ENCODE measurements at regions not wholly inside any gene's neighbourhood (a gene's known extent, or its start where the extent isn't known, plus 50 kb on each side); places are given as distances from the start of the nearest gene placed in this dataset.

- Histone ChIP-seq H3K27ac (ENCODE audit: low read length) (no peak overlapping the region), H3K4me1 (ENCODE audit: control insufficient read depth, insufficient read depth, low read length) (no peaks in the 10 kb centered on the region), H3K36me3 (ENCODE audit: control insufficient read depth, insufficient read depth, low read length) (no peaks in the 10 kb centered on the region), H3K9me3 (ENCODE audit: control insufficient read depth, insufficient read depth, low read length) (no peaks in the 10 kb centered on the region), H3K27me3 (ENCODE audit: control insufficient read depth, insufficient read depth, low read length) (no peaks in the 10 kb centered on the region), H3K4me3 (ENCODE audit: low read length) (no peak overlapping the region)
- ATAC-seq (no peak), DNase-seq (no peak)
- Mint-ChIP-seq H3K36me3 (no peaks in the 10 kb centered on the region), H3K4me1 (no peaks in the 10 kb centered on the region), H3K9me3 (no peaks in the 10 kb centered on the region), H3K4me3 (no peak overlapping the region), H3K27ac (no peak overlapping the region), H3K27me3 (ENCODE audit: low read depth in 2 of 2) (peaks cover 0 to 2% of the 10 kb centered on the region in 2 donors)
- TF ChIP-seq, protein P1, sequence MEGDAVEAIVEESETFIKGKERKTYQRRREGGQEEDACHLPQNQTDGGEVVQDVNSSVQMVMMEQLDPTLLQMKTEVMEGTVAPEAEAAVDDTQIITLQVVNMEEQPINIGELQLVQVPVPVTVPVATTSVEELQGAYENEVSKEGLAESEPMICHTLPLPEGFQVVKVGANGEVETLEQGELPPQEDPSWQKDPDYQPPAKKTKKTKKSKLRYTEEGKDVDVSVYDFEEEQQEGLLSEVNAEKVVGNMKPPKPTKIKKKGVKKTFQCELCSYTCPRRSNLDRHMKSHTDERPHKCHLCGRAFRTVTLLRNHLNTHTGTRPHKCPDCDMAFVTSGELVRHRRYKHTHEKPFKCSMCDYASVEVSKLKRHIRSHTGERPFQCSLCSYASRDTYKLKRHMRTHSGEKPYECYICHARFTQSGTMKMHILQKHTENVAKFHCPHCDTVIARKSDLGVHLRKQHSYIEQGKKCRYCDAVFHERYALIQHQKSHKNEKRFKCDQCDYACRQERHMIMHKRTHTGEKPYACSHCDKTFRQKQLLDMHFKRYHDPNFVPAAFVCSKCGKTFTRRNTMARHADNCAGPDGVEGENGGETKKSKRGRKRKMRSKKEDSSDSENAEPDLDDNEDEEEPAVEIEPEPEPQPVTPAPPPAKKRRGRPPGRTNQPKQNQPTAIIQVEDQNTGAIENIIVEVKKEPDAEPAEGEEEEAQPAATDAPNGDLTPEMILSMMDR (IDR thresholded peaks at IDR 0.05), result no peak
- 85% methylated on average over 4 of the region's 4 CpGs for WGBS (ENCODE audit: insufficient coverage)
- intact Hi-C loops (cut with micrococcal nuclease), result no loop called here
These were observed 243.3 kb downstream of the ZNF621 start for GRCh38 chr3:40768046-40768445.

GRCh38 chr3:40768536-40768935 lies 243.8 kb downstream of the ZNF621 start:
- H3K9me3 Mint-ChIP-seq, result no peaks in the 10 kb centered on the region
- no peaks in the 10 kb centered on the region for H3K36me3 ChIP-seq (ENCODE audit: control insufficient read depth, insufficient read depth, low read length)
- 89% methylated on average over 1 of the region's 1 CpG for WGBS (ENCODE audit: insufficient coverage)
- H3K4me3 Mint-ChIP-seq, result no peak overlapping the region
- no peaks in the 10 kb centered on the region for H3K4me1 ChIP-seq (ENCODE audit: control insufficient read depth, insufficient read depth, low read length)
- no peaks in the 10 kb centered on the region for H3K9me3 ChIP-seq (ENCODE audit: control insufficient read depth, insufficient read depth, low read length)
- intact Hi-C loops (cut with micrococcal nuclease), result no loop called here
- H3K27ac ChIP-seq (ENCODE audit: low read length), result no peak overlapping the region
- no peak overlapping the region for H3K27ac Mint-ChIP-seq
- no peaks in the 10 kb centered on the region for H3K4me1 Mint-ChIP-seq
- H3K4me3 ChIP-seq (ENCODE audit: low read length), result no peak overlapping the region
- peaks cover 0 to 2% of the 10 kb centered on the region in 2 donors for H3K27me3 Mint-ChIP-seq (ENCODE audit: low read depth in 2 of 2)
- ATAC-seq (no peak), DNase-seq (no peak)
- no peaks in the 10 kb centered on the region for H3K27me3 ChIP-seq (ENCODE audit: control insufficient read depth, insufficient read depth, low read length)
- no peaks in the 10 kb centered on the region for H3K36me3 Mint-ChIP-seq
- TF ChIP-seq, protein P1 (IDR thresholded peaks at IDR 0.05), result no peak

DNA sequence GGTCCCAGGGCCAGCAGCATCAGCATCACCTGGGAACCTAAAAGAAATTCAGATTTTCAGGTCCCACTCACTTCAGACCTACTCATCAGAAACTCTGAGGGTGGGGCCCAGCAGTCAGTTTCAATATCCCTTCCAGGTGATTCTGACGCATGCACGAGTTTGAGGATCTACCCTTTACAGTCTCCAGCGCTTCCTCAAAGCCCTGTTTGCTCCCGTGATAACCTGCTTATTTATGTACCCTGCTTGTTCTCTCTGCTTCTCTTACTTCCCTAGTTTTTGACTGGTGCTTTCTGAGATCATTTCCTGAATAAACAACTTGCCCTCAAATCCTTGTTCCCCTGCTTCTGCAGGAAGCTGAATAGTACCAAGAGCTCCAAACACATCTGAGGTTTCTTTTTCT lies 245.3 kb downstream of the ZNF621 start:
- Mint-ChIP-seq H3K9me3 (no peaks in the 10 kb centered on the region), H3K4me3 (no peak overlapping the region), H3K36me3 (no peaks in the 10 kb centered on the region), H3K27ac (peak overlapping the region in 1 of 2 donors; percentile 7), H3K4me1 (no peaks in the 10 kb centered on the region), H3K27me3 (ENCODE audit: low read depth in 2 of 2) (peaks cover 0 to 2% of the 10 kb centered on the region in 2 donors)
- no peaks in the 10 kb centered on the region for H3K36me3 ChIP-seq (ENCODE audit: control insufficient read depth, insufficient read depth, low read length)
- no peak overlapping the region for H3K4me3 ChIP-seq (ENCODE audit: low read length)
- intact Hi-C loops (cut with micrococcal nuclease), result no loop called here
- no peaks in the 10 kb centered on the region for H3K27me3 ChIP-seq (ENCODE audit: control insufficient read depth, insufficient read depth, low read length)
- TF ChIP-seq, protein P1 (IDR thresholded peaks at IDR 0.05), result no peak
- ATAC-seq (no peak), DNase-seq (no peak)
- no peak overlapping the region for H3K27ac ChIP-seq (ENCODE audit: low read length)
- no peaks in the 10 kb centered on the region for H3K9me3 ChIP-seq (ENCODE audit: control insufficient read depth, insufficient read depth, low read length)
- WGBS (ENCODE audit: insufficient coverage), result 23% methylated on average over 4 of the region's 4 CpGs
- H3K4me1 ChIP-seq (ENCODE audit: control insufficient read depth, insufficient read depth, low read length), result no peaks in the 10 kb centered on the region

DNA sequence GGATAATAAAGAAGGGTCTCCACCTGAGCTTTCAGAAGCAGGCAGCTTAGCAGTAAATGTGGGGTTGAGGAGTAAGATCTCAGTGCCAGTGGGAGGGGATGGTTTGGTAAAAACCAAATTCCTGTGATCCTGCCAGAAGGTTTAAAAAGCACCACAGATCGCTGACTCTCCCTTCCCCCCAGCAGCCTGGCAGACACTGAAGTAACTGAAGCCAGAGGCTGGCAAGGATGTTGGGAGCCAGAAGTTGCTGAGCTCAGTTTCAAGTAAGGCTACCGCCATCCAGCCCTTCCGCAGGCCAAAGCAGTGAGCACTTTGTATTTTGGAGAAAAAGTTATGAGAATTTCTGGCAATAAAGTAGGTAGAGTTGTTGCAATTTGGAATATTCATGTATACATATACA lies 246.4 kb downstream of the ZNF621 start:
- no peaks in the 10 kb centered on the region for H3K36me3 ChIP-seq (ENCODE audit: control insufficient read depth, insufficient read depth, low read length)
- no peaks in the 10 kb centered on the region for H3K27me3 ChIP-seq (ENCODE audit: control insufficient read depth, insufficient read depth, low read length)
- TF ChIP-seq, protein P1 (IDR thresholded peaks at IDR 0.05), result no peak
- H3K4me3 Mint-ChIP-seq, result no peak overlapping the region
- intact Hi-C loops (cut with micrococcal nuclease), result no loop called here
- H3K4me1 ChIP-seq (ENCODE audit: control insufficient read depth, insufficient read depth, low read length), result no peaks in the 10 kb centered on the region
- no peaks in the 10 kb centered on the region for H3K9me3 ChIP-seq (ENCODE audit: control insufficient read depth, insufficient read depth, low read length)
- DNase-seq, result no peak
- H3K36me3 Mint-ChIP-seq, result no peaks in the 10 kb centered on the region
- H3K4me1 Mint-ChIP-seq, result no peaks in the 10 kb centered on the region
- no peaks in the 10 kb centered on the region for H3K9me3 Mint-ChIP-seq
- H3K4me3 ChIP-seq (ENCODE audit: low read length), result no peak overlapping the region
- H3K27me3 Mint-ChIP-seq (ENCODE audit: low read depth in 2 of 2), result peaks cover 0 to 2% of the 10 kb centered on the region in 2 donors
- no peak for ATAC-seq
- H3K27ac ChIP-seq (ENCODE audit: low read length), result no peak overlapping the region
- 97% methylated on average over 3 of the region's 3 CpGs for WGBS (ENCODE audit: insufficient coverage)
- no peak overlapping the region for H3K27ac Mint-ChIP-seq

Data from natural killer cell (primary cell).